K562 (cell line): ENCODE measurements at regions not wholly inside any gene's neighbourhood (a gene's known extent, or its start where the extent isn't known, plus 50 kb on each side); places are given as distances from the start of the nearest gene placed in this dataset.
A peak's percentile ranks its signal among the peaks of the same experiment; 100 is the strongest.

Experiments used
- ATAC-seq: fragments of 200-7000 bp; cut with Tn5 transposase; 3 replicates; pipeline ENCODE4 v1.9.1; 2020; ENCODE audit warnings: moderate library complexity
- BruUV-seq: library from RNA; stranded (reverse); fragments of 400-500 nt; replicated peaks from 2 replicates; lab custom pipeline; 2021; lab: Mats Ljungman, UMichigan
- CTCF ChIA-PET: fragments of 300-600 bp; formaldehyde crosslinking; extraction: SDS; loops from one replicate; lab custom pipeline; 2021; ENCODE audit warnings: low intra/inter-chr PET ratio; lab: Yijun Ruan, JAX
- POLR2A ChIA-PET: fragments of 300-600, 350-650 bp; sonication (Branson Sonifier 250); formaldehyde crosslinking; extraction: SDS; loops from one replicate; lab custom pipeline; 2021; ENCODE audit warnings: antibody characterized with exemption, inconsistent platforms; lab: Yijun Ruan, JAX
- DNase-seq, 4 experiments: peaks; one replicate each; pipeline versions ENCODE4 v3.0.0 to v3.0.0-alpha.2; 2011 to 2018; ENCODE audit warnings: low spot score in 3 of 4, mixed read lengths in 3 of 4; ENCODE audit errors: extremely low read depth in 1 of 4
- FAIRE-seq: peaks from 2 replicates; lab custom pipeline; 2011; peaks lifted over from hg19 to GRCh38; lab: Jason Lieb, UNC
- H2AFZ ChIP-seq: 2 replicates; pipeline ENCODE4 v1.6.0; 2011; ENCODE audit warnings: low read depth, low read length, control low read depth, inconsistent platforms
- H3K27ac ChIP-seq: fragments of 200-600 bp; 3 replicates; pipeline ENCODE4 v1.8.0; 2011; ENCODE audit warnings: low read depth, mild to moderate bottlenecking, control low read depth, inconsistent platforms, low read length, moderate library complexity, mixed read lengths; ENCODE audit errors: extremely low read depth
- H3K27me3 ChIP-seq, 2 experiments: fragments of 300-600 bp in 1 of 2; 2 replicates in 1 of 2; 3 replicates in 1 of 2; pipeline versions ENCODE4 v1.6.0 to v1.8.0; 2011; ENCODE audit warnings: inconsistent platforms in 2 of 2, low read length in 2 of 2, mild to moderate bottlenecking in 1 of 2, mixed read lengths in 1 of 2, moderate library complexity in 1 of 2; ENCODE audit not compliant: control insufficient read depth in 2 of 2, insufficient read depth in 2 of 2
- H3K36me3 ChIP-seq: fragments of 300-600 bp; 3 replicates; pipeline ENCODE4 v1.8.0; 2011; ENCODE audit warnings: mild to moderate bottlenecking, low read length, inconsistent platforms; ENCODE audit not compliant: control insufficient read depth, insufficient read depth
- H3K4me1 ChIP-seq, 2 experiments: fragments of 200-600 bp in 1 of 2; replicated peaks in 1 of 2; 2 replicates in 1 of 2; 3 replicates in 1 of 2; pipeline versions ENCODE4 v1.5.1 to v1.8.0; 2011; ENCODE audit warnings: inconsistent platforms in 2 of 2, low read length in 2 of 2, mild to moderate bottlenecking in 1 of 2, mixed read lengths in 1 of 2, moderate library complexity in 1 of 2; ENCODE audit not compliant: control insufficient read depth in 2 of 2, insufficient read depth in 2 of 2
- H3K4me2 ChIP-seq: 2 replicates; pipeline ENCODE4 v1.6.1; 2011; ENCODE audit warnings: low read length, control low read depth, inconsistent platforms, mixed read lengths; ENCODE audit not compliant: insufficient read depth
- H3K4me3 ChIP-seq: fragments of 200-600 bp; sonication (generic), shearing (Covaris generic); 2 replicates; pipeline ENCODE4 v1.5.1; 2016; ENCODE audit warnings: control low read depth, inconsistent platforms
- H3K79me2 ChIP-seq: fragments of 200-600 bp; 3 replicates; pipeline ENCODE4 v1.8.0; 2011; ENCODE audit warnings: low read length, inconsistent platforms; ENCODE audit not compliant: control insufficient read depth, insufficient read depth
- H3K9ac ChIP-seq, 2 experiments: 2 replicates each; pipeline versions ENCODE4 v1.6.0 to v1.6.1; 2011; ENCODE audit warnings: low read depth in 2 of 2, low read length in 2 of 2, control low read depth in 1 of 2, inconsistent platforms in 1 of 2, mild to moderate bottlenecking in 1 of 2, mixed read lengths in 1 of 2; ENCODE audit not compliant: insufficient read depth in 1 of 2
- H3K9me1 ChIP-seq: one replicate; pipeline ENCODE4 v1.6.0; 2011; ENCODE audit warnings: inconsistent platforms, mild to moderate bottlenecking, low read length, moderate library complexity; ENCODE audit not compliant: control insufficient read depth, insufficient read depth
- H3K9me3 ChIP-seq: replicated peaks from 2 replicates; pipeline ENCODE4 v1.5.1; 2011; ENCODE audit warnings: low read depth, low read length, inconsistent platforms; ENCODE audit not compliant: control insufficient read depth, insufficient read depth
- H4K20me1 ChIP-seq: replicated peaks from 2 replicates; pipeline ENCODE4 v1.6.1; 2011; ENCODE audit warnings: low read length, inconsistent platforms, mixed read lengths; ENCODE audit not compliant: control insufficient read depth, insufficient read depth
- ARID1B ChIP-seq: fragments of 450-650 bp; IDR thresholded peaks from 2 replicates; pipeline ENCODE4 v1.6.1; 2016; ENCODE audit warnings: antibody characterized with exemption, mild to moderate bottlenecking, inconsistent platforms
- ATF3 ChIP-seq, 2 experiments: fragments of 450-650 bp in 1 of 2; sonication (generic) in 1 of 2; formaldehyde crosslinking in 1 of 2; IDR thresholded peaks in 1 of 2; conservative IDR thresholded peaks in 1 of 2; 2 replicates each; pipeline versions ENCODE4 v1.6.1 to v1.8.1; 2016 to 2023; ENCODE audit warnings: mild to moderate bottlenecking in 2 of 2, moderate library complexity in 2 of 2, inconsistent platforms in 1 of 2, missing genetic modification reagents in 1 of 2
- BRCA1 ChIP-seq, 2 experiments: fragments of 450-650 bp in 1 of 2; sonication (generic) in 1 of 2; formaldehyde crosslinking in 1 of 2; IDR thresholded peaks; 2 replicates each; pipeline versions ENCODE4 v1.5.0 to v1.6.1; 2017 to 2020; ENCODE audit warnings: mild to moderate bottlenecking in 1 of 2, missing genetic modification reagents in 1 of 2
- CXXC5 ChIP-seq: fragments of 250-450 bp; sonication (Bioruptor Pico); IDR thresholded peaks from 2 replicates; pipeline ENCODE4 v1.8.0; 2022; ENCODE audit warnings: inconsistent platforms, mild to moderate bottlenecking, moderate library complexity
- DACH1 ChIP-seq: fragments of 450-650 bp; IDR thresholded peaks from 2 replicates; pipeline ENCODE4 v1.6.1; 2018; ENCODE audit not compliant: partially characterized antibody
- FOSL1 ChIP-seq: fragments of 200-800 bp; sonication (Bioruptor generic); conservative IDR thresholded peaks from 2 replicates; pipeline ENCODE4 v1.6.1; 2016; ENCODE audit warnings: missing genetic modification characterization, missing compliant biosample characterization
- GABPB1 ChIP-seq: sonication (generic); formaldehyde crosslinking; IDR thresholded peaks from 2 replicates; pipeline ENCODE4 v1.8.0; 2022; ENCODE audit warnings: mild to moderate bottlenecking, missing genetic modification reagents
- HIVEP1 ChIP-seq: fragments of 250-450 bp; sonication (Bioruptor Pico); IDR thresholded peaks from 2 replicates; pipeline ENCODE4 v1.4.0; 2020; ENCODE audit warnings: mild to moderate bottlenecking
- HMG20B ChIP-seq: fragments of 250-450 bp; sonication (Bioruptor Pico); IDR thresholded peaks from 2 replicates; pipeline ENCODE4 v1.5.0; 2021; ENCODE audit warnings: mild to moderate bottlenecking
- JUND ChIP-seq, 2 experiments: IDR thresholded peaks; 2 replicates in 1 of 2; 3 replicates in 1 of 2; pipeline ENCODE4 v1.6.1; 2011; ENCODE audit warnings: borderline replicate concordance in 2 of 2, low read depth in 2 of 2, low read length in 2 of 2, improper control_type of control experiment in 1 of 2, missing biosample characterization in 1 of 2, missing genetic modification characterization in 1 of 2, missing genetic modification reagents in 1 of 2
- NCOR1 ChIP-seq: fragments of 450-650 bp; IDR thresholded peaks from 2 replicates; pipeline ENCODE4 v1.6.1; 2016; ENCODE audit warnings: mild to moderate bottlenecking, moderate library complexity
- PRMT5 ChIP-seq: sonication (generic); formaldehyde crosslinking; IDR thresholded peaks from 2 replicates; pipeline ENCODE4 v1.5.0; 2020; ENCODE audit warnings: missing genetic modification reagents
- RBM14 ChIP-seq: fragments of 200-400 bp; formaldehyde crosslinking; IDR thresholded peaks from 2 replicates; pipeline ENCODE4 v1.6.1; 2018; ENCODE audit warnings: low read depth, mild to moderate bottlenecking, low read length, moderate library complexity, borderline replicate concordance; ENCODE audit not compliant: insufficient read depth
- SMARCA4 ChIP-seq: fragments of 450-650 bp; IDR thresholded peaks from 2 replicates; pipeline ENCODE4 v1.6.1; 2016
- TCF3 ChIP-seq: sonication (generic); formaldehyde crosslinking; IDR thresholded peaks from 2 replicates; pipeline ENCODE4 v1.4.0; 2020; ENCODE audit warnings: mild to moderate bottlenecking, missing genetic modification reagents
- XRCC3 ChIP-seq: fragments of 450-650 bp; IDR thresholded peaks from 2 replicates; pipeline ENCODE4 v1.6.1; 2017; ENCODE audit warnings: mild to moderate bottlenecking, moderate library complexity
- ZNF224 ChIP-seq: sonication (generic); formaldehyde crosslinking; IDR thresholded peaks from 2 replicates; pipeline ENCODE4 v1.8.0; 2022; ENCODE audit warnings: mild to moderate bottlenecking, missing genetic modification reagents
- ZNF561 ChIP-seq: fragments of 450-650 bp; formaldehyde crosslinking; conservative IDR thresholded peaks from 2 replicates; pipeline ENCODE4 v1.4.0; 2020; ENCODE audit warnings: mild to moderate bottlenecking, moderate library complexity
- ZNF780A ChIP-seq: fragments of 250-450 bp; sonication (Bioruptor Pico); IDR thresholded peaks from 2 replicates; pipeline ENCODE4 v1.5.0; 2021; ENCODE audit warnings: mild to moderate bottlenecking
- whole genome bisulfite sequencing: fragments of 100-300 bp; shearing (Covaris generic); methylation state at CpG from one replicate; pipeline ENCODE4 v1.1.6; 2016; ENCODE audit warnings: low coverage, mixed read lengths; ENCODE audit not compliant: insufficient coverage; ENCODE audit errors: missing lambda C conversion rate; 5-methylcytosine and 5-hydroxymethylcytosine counted together
- in situ Hi-C: fragments of 300-500 bp; cut with MboI; formaldehyde crosslinking; loops from 4 replicates; pipeline ENCODE4 v1.15.0; 2018; ENCODE audit warnings: inconsistent platforms, mixed read lengths
- intact Hi-C: fragments of 100-400 bp; cut with micrococcal nuclease; formaldehyde crosslinking; loops from 2 replicates; pipeline ENCODE4 v1.14.2; 2022
- TF ChIP-seq, protein P1 (sequence below): fragments of 450-650 bp; IDR thresholded peaks from 2 replicates; pipeline ENCODE4 v1.6.1; 2014; ENCODE audit warnings: low read depth, mild to moderate bottlenecking, moderate library complexity, borderline replicate concordance

DNA sequence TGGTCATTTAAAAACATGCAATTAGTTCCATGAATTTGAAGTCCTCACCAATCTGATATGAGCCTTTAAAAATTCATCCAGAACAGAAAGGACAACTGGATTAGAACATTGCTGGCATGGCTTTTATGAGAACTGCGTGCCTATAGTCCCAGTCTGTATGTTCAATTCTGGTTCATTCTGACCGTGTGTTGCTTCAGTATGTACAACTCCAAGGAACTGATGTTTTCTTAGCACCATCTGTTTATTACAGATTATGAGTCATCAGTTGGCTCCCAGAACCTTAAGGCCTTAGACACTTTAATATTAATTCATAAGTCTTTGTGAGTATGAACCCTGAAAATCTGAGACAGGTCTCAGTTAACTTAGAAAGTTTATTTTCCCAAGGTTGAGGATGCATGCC lies 115.0 kb downstream of the CEP44 start:
- POLR2A ChIA-PET = no interaction called here
- ATAC-seq = peak; percentile 55; the same call in 2 of the 3 replicates
- no TSS peak for BruUV-seq

More for the DNA sequence above, 115.0 kb downstream of the CEP44 start:
- peak; percentile 26 for FAIRE-seq
- Histone ChIP-seq H3K4me1 (peaks cover 0 to 8% of the 10 kb centered on the region in 2 experiments; a peak in 2 of 5 replicates), H3K4me2 (no peak overlapping the region), H3K9me1 (no peaks in the 10 kb centered on the region), H3K27me3 (no peaks in the 10 kb centered on the region), H3K9me3 (no peaks in the 10 kb centered on the region), H3K9ac (no peak overlapping the region), H3K4me3 (no peak overlapping the region), H3K79me2 (no peaks in the 10 kb centered on the region), H2AFZ (peak overlapping the region; percentile 43), H4K20me1 (no peaks in the 10 kb centered on the region), H3K27ac (no peak overlapping the region; the same call in 2 of the 3 replicates), H3K36me3 (no peaks in the 10 kb centered on the region)
- 0 out of 2 replicates have a peak, but pooled peaks have one; percentile 21 for TF ChIP-seq SMARCA4
- TF ChIP-seq FOSL1 (tag) = peak; percentile 72
- TF ChIP-seq TCF3 (CRISPR knock-in tag) = 0 out of 2 replicates have a peak, but pooled peaks have one; percentile 17
- TF ChIP-seq ARID1B = peak; percentile 62
- no peak for TF ChIP-seq BRCA1 (IDR thresholded peaks at IDR 0.05)
- no peak for TF ChIP-seq BRCA1 (CRISPR knock-in tag; IDR thresholded peaks at IDR 0.05)
- no peak for TF ChIP-seq ZNF561 (CRISPR knock-in tag)
- TF ChIP-seq PRMT5 (CRISPR knock-in tag) = no peak
- TF ChIP-seq ZNF224 (CRISPR knock-in tag) = no peak
- TF ChIP-seq HMG20B (CRISPR knock-in tag) = no peak
- peak; percentile 87 for TF ChIP-seq ATF3 (IDR thresholded peaks at IDR 0.05)
- TF ChIP-seq ATF3 (CRISPR knock-in tag; conservative IDR thresholded peaks at IDR 0.05) = no peak
- no peak for TF ChIP-seq CXXC5 (CRISPR knock-in tag)
- no peak for TF ChIP-seq DACH1
- TF ChIP-seq JUND (IDR thresholded peaks at IDR 0.05; ENCODE audit: borderline replicate concordance, low read depth, low read length) = peak; percentile 50; the same call in 1 of the 2 replicates
- peak; percentile 61; the same call in 2 of the 3 replicates for TF ChIP-seq JUND (tag; IDR thresholded peaks at IDR 0.05; ENCODE audit: borderline replicate concordance, low read depth, low read length)
- TF ChIP-seq RBM14 = no peak
- no peak for TF ChIP-seq ZNF780A (CRISPR knock-in tag)
- TF ChIP-seq XRCC3 = no peak
- TF ChIP-seq, protein P1, sequence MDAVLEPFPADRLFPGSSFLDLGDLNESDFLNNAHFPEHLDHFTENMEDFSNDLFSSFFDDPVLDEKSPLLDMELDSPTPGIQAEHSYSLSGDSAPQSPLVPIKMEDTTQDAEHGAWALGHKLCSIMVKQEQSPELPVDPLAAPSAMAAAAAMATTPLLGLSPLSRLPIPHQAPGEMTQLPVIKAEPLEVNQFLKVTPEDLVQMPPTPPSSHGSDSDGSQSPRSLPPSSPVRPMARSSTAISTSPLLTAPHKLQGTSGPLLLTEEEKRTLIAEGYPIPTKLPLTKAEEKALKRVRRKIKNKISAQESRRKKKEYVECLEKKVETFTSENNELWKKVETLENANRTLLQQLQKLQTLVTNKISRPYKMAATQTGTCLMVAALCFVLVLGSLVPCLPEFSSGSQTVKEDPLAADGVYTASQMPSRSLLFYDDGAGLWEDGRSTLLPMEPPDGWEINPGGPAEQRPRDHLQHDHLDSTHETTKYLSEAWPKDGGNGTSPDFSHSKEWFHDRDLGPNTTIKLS = no peak
- TF ChIP-seq HIVEP1 (CRISPR knock-in tag) = no peak
- TF ChIP-seq NCOR1 = 0 out of 2 replicates have a peak, but pooled peaks have one; percentile 10
- no peak for TF ChIP-seq GABPB1 (CRISPR knock-in tag)
- 10% methylated on average over 2 of the region's 2 CpGs for WGBS
- in situ Hi-C loops = no loop called here
- CTCF ChIA-PET = no interaction called here
- intact Hi-C loops = no loop called here
- peak in 2 of 4 experiments; percentile 16 to 22 for DNase-seq
